COR-L47 (cell line): ENCODE measurements at regions not wholly inside any gene's neighbourhood (a gene's known extent, or its start where the extent isn't known, plus 50 kb on each side); places are given as distances from the start of the nearest gene placed in this dataset.

Source experiments
- DNase-seq: peaks from one replicate; lab custom pipeline; 2025; lab: John Stamatoyannopoulos, UW

DNA sequence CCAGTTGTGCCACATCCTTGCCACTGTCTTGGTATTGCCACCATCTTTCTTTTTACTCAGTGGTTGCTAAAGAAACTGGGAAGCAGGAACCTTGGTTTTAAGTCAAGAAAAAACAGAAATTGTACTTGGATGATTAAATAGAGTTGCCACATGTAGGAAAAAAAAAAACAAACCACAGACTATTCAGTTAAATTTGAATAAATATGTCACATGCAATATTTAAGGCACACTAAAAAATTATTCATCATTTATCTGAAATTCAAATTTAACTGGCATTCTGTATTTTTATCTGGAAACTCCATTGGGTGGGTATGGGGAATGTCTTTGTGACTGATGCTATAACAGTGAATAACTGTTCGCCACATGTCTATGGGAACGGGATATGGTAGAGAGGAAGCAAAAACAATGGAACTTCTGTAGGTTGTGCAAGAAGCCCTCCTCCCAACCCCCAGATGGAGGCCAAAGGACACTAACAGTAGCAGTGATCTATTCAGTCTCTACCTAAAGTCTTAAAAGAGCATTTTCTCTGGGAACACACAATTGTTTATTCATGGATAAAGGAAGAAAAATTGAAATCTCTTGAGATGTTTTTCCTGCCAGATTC lies 57.0 kb upstream of the PLAC8 start:
- no peak for DNase-seq

DNA sequence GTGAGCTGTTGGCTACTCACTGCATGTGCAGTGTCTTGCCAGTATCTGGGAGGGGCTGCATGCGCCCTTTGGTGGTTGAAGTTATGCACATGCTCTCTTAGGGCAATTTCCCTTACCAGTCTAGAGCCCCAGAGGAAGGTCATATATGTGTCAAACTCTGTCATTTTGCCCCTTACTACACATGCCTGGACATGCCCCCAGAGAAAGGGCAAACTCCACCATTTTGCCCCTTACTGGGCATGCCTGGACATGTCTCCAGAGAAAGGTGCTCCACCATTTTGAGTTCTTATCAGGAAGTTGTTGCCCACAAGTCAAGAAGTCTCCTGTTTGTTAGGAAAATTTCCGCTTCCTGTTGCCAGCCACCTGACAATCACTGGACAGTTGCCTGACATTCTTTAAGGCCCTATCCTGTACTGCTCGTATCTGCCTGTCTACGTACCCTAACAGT lies 56.4 kb upstream of the PLAC8 start:
- no peak for DNase-seq
